ENCODE measurements at regions not wholly inside any gene's neighbourhood (a gene's known extent, or its start where the extent isn't known, plus 50 kb on each side); places are given as distances from the start of the nearest gene placed in this dataset.
"Not testable (repeated sequence)": the region's sequence is repeated elsewhere in the genome, so short reads cannot be mapped to it uniquely, and the experiment has no call there.

GRCh38 chr5:135265497-135266302 is 133.3 kb downstream of the MACROH2A1 start:
- Mint-ChIP-seq H3K4me3 (ENCODE audit: unreplicated experiment) (no peak overlapping the region), H3K9me3 (ENCODE audit: unreplicated experiment) (peaks cover 2% of the 10 kb centered on the region), H3K27me3 (ENCODE audit: unreplicated experiment) (no peaks in the 10 kb centered on the region), H3K27ac (ENCODE audit: unreplicated experiment) (no peak overlapping the region), H3K36me3 (ENCODE audit: unreplicated experiment) (peaks cover 3% of the 10 kb centered on the region), H3K4me1 (ENCODE audit: unreplicated experiment) (peaks cover 46% of the 10 kb centered on the region)
- no peak for DNase-seq (ENCODE audit: extremely low spot score, unreplicated experiment)
- TF ChIP-seq CTCF (IDR thresholded peaks at IDR 0.05) = no peak

GRCh38 chr5:135264451-135265440 is 134.3 kb downstream of the MACROH2A1 start:
- no peak for DNase-seq (ENCODE audit: extremely low spot score, unreplicated experiment)
- no peaks in the 10 kb centered on the region for H3K27me3 Mint-ChIP-seq (ENCODE audit: unreplicated experiment)
- peaks cover 37% of the 10 kb centered on the region for H3K4me1 Mint-ChIP-seq (ENCODE audit: unreplicated experiment)
- H3K9me3 Mint-ChIP-seq (ENCODE audit: unreplicated experiment) = peaks cover 8% of the 10 kb centered on the region
- no peak overlapping the region for H3K27ac Mint-ChIP-seq (ENCODE audit: unreplicated experiment)
- peaks cover 3% of the 10 kb centered on the region for H3K36me3 Mint-ChIP-seq (ENCODE audit: unreplicated experiment)
- TF ChIP-seq CTCF (IDR thresholded peaks at IDR 0.05) = no peak
- H3K4me3 Mint-ChIP-seq (ENCODE audit: unreplicated experiment) = no peak overlapping the region

GRCh38 chr5:135263022-135263668 is 135.9 kb downstream of the MACROH2A1 start:
- Mint-ChIP-seq H3K27ac (ENCODE audit: unreplicated experiment) (no peak overlapping the region), H3K4me3 (ENCODE audit: unreplicated experiment) (no peak overlapping the region), H3K4me1 (ENCODE audit: unreplicated experiment) (peaks cover 28% of the 10 kb centered on the region), H3K27me3 (ENCODE audit: unreplicated experiment) (no peaks in the 10 kb centered on the region), H3K36me3 (ENCODE audit: unreplicated experiment) (peaks cover 4% of the 10 kb centered on the region), H3K9me3 (ENCODE audit: unreplicated experiment) (peaks cover 10% of the 10 kb centered on the region)
- no peak for TF ChIP-seq CTCF (IDR thresholded peaks at IDR 0.05)
- DNase-seq (ENCODE audit: extremely low spot score, unreplicated experiment) = no peak

- no peak for DNase-seq (ENCODE audit: extremely low spot score, unreplicated experiment)
- peaks cover 10% of the 10 kb centered on the region for H3K9me3 Mint-ChIP-seq (ENCODE audit: unreplicated experiment)
- H3K36me3 Mint-ChIP-seq (ENCODE audit: unreplicated experiment) = peaks cover 4% of the 10 kb centered on the region
- no peak for TF ChIP-seq CTCF (IDR thresholded peaks at IDR 0.05)
- peaks cover 26% of the 10 kb centered on the region for H3K4me1 Mint-ChIP-seq (ENCODE audit: unreplicated experiment)
- H3K27me3 Mint-ChIP-seq (ENCODE audit: unreplicated experiment) = no peaks in the 10 kb centered on the region
- no peak overlapping the region for H3K4me3 Mint-ChIP-seq (ENCODE audit: unreplicated experiment)
- no peak overlapping the region for H3K27ac Mint-ChIP-seq (ENCODE audit: unreplicated experiment)
Observed at GRCh38 chr5:135262364-135262763, 136.7 kb downstream of the MACROH2A1 start.

GRCh38 chr5:135260108-135260507 is 138.9 kb downstream of the MACROH2A1 start:
- DNase-seq (ENCODE audit: extremely low spot score, unreplicated experiment); H3K4me1 Mint-ChIP-seq (ENCODE audit: unreplicated experiment); H3K27ac Mint-ChIP-seq (ENCODE audit: unreplicated experiment); H3K36me3 Mint-ChIP-seq (ENCODE audit: unreplicated experiment); H3K4me3 Mint-ChIP-seq (ENCODE audit: unreplicated experiment); H3K27me3 Mint-ChIP-seq (ENCODE audit: unreplicated experiment); H3K9me3 Mint-ChIP-seq (ENCODE audit: unreplicated experiment): not testable (repeated sequence)

Measured in osteocyte (in vitro differentiated cells).